OCI-LY3 (cell line): ENCODE measurements at regions not wholly inside any gene's neighbourhood (a gene's known extent, or its start where the extent isn't known, plus 50 kb on each side); places are given as distances from the start of the nearest gene placed in this dataset.

Experiments used
- H2AFZ ChIP-seq: fragments of 200-600, 300-600 bp; shearing (Covaris generic); 2 replicates; pipeline ENCODE4 v1.6.0; 2014; ENCODE audit warnings: antibody characterized with exemption, low read depth, low read length
- H3K27ac ChIP-seq: fragments of 200-600, 300-600 bp; sonication (generic); 2 replicates; pipeline ENCODE4 v1.5.1; 2014; ENCODE audit warnings: mild to moderate bottlenecking, low read length, moderate library complexity, mixed read lengths
- H3K27me3 ChIP-seq: fragments of 200-600, 300-600 bp; sonication (generic); 2 replicates; pipeline ENCODE4 v1.6.1; 2014; ENCODE audit warnings: low read depth, low read length, mixed read lengths
- H3K36me3 ChIP-seq: fragments of 200-600, 300-600 bp; sonication (generic); replicated peaks from 2 replicates; pipeline ENCODE3; 2014; ENCODE audit warnings: low read depth, low read length, mixed read lengths
- H3K4me1 ChIP-seq: fragments of 300-600, 200-600 bp; sonication (generic); 2 replicates; pipeline ENCODE4 v1.6.1; 2014; ENCODE audit warnings: low read length, mixed read lengths
- H3K4me2 ChIP-seq: fragments of 200-600, 300-600 bp; sonication (generic); 2 replicates; pipeline ENCODE4 v1.6.1; 2014; ENCODE audit warnings: low read length, mixed read lengths
- H3K4me3 ChIP-seq: fragments of 300-600, 200-600 bp; sonication (generic); 2 replicates; pipeline ENCODE4 v1.5.1; 2014; ENCODE audit warnings: antibody characterized with exemption, mild to moderate bottlenecking, low read length, moderate library complexity
- H3K79me2 ChIP-seq: fragments of 300-600, 200-600 bp; shearing (Covaris generic); 2 replicates; pipeline ENCODE4 v1.6.1; 2014; ENCODE audit warnings: mild to moderate bottlenecking, low read length, mixed read lengths
- H3K9ac ChIP-seq: fragments of 300-600, 200-600 bp; shearing (Covaris generic); 2 replicates; pipeline ENCODE4 v1.6.0; 2014; ENCODE audit warnings: mild to moderate bottlenecking, low read length, moderate library complexity
- H3K9me3 ChIP-seq: fragments of 200-600, 300-600 bp; shearing (Covaris generic); 2 replicates; pipeline ENCODE4 v1.6.1; 2014; ENCODE audit warnings: low read length, mixed read lengths; ENCODE audit not compliant: insufficient read depth
- H4K20me1 ChIP-seq: fragments of 200-600, 300-600 bp; sonication (generic); 2 replicates; pipeline ENCODE4 v1.6.1; 2016; ENCODE audit warnings: low read length, mixed read lengths; ENCODE audit not compliant: insufficient read depth
- EZH2phosphoT487 ChIP-seq: fragments of 200-600 bp; shearing (Covaris generic); IDR thresholded peaks from 2 replicates; pipeline ENCODE4 v1.6.1; 2018; ENCODE audit warnings: antibody characterized with exemption, mixed run types, low read depth
- TF ChIP-seq, protein P1 (sequence below): fragments of 200-600, 300-600 bp; sonication (generic); IDR thresholded peaks from 2 replicates; pipeline ENCODE4 v1.5.1; 2014; ENCODE audit warnings: antibody characterized with exemption, low read length, low read depth

- no peaks in the 10 kb centered on the region for H3K4me1 ChIP-seq
- no peak overlapping the region for H2AFZ ChIP-seq
- H3K9me3 ChIP-seq, result no peaks in the 10 kb centered on the region
- H3K4me3 ChIP-seq, result no peak overlapping the region
- TF ChIP-seq, protein P1, sequence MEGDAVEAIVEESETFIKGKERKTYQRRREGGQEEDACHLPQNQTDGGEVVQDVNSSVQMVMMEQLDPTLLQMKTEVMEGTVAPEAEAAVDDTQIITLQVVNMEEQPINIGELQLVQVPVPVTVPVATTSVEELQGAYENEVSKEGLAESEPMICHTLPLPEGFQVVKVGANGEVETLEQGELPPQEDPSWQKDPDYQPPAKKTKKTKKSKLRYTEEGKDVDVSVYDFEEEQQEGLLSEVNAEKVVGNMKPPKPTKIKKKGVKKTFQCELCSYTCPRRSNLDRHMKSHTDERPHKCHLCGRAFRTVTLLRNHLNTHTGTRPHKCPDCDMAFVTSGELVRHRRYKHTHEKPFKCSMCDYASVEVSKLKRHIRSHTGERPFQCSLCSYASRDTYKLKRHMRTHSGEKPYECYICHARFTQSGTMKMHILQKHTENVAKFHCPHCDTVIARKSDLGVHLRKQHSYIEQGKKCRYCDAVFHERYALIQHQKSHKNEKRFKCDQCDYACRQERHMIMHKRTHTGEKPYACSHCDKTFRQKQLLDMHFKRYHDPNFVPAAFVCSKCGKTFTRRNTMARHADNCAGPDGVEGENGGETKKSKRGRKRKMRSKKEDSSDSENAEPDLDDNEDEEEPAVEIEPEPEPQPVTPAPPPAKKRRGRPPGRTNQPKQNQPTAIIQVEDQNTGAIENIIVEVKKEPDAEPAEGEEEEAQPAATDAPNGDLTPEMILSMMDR, result no peak
- no peak for TF ChIP-seq EZH2phosphoT487
- no peak overlapping the region for H3K9ac ChIP-seq
- H4K20me1 ChIP-seq, result no peaks in the 10 kb centered on the region
- no peak overlapping the region for H3K27ac ChIP-seq
- H3K36me3 ChIP-seq, result no peaks in the 10 kb centered on the region
- H3K27me3 ChIP-seq, result peaks cover 17% of the 10 kb centered on the region; the same call in 1 of the 2 replicates
- H3K4me2 ChIP-seq, result no peak overlapping the region
- H3K79me2 ChIP-seq, result no peaks in the 10 kb centered on the region
Measured at GRCh38 chr12:125311050-125311449, 245.8 kb downstream of the AACS start.

- H2AFZ ChIP-seq, result no peak overlapping the region
- no peaks in the 10 kb centered on the region for H4K20me1 ChIP-seq
- no peak overlapping the region for H3K4me3 ChIP-seq
- H3K9ac ChIP-seq, result no peak overlapping the region
- H3K27ac ChIP-seq, result no peak overlapping the region
- H3K4me1 ChIP-seq, result no peaks in the 10 kb centered on the region
- peaks cover 8% of the 10 kb centered on the region; the same call in 1 of the 2 replicates for H3K27me3 ChIP-seq
- no peaks in the 10 kb centered on the region for H3K36me3 ChIP-seq
- H3K9me3 ChIP-seq, result no peaks in the 10 kb centered on the region
- TF ChIP-seq, protein P1, result no peak
- TF ChIP-seq EZH2phosphoT487, result no peak
- no peak overlapping the region for H3K4me2 ChIP-seq
- no peaks in the 10 kb centered on the region for H3K79me2 ChIP-seq
Measured at GRCh38 chr12:125312471-125312870, 247.2 kb downstream of the AACS start.

GRCh38 chr12:125314051-125314755, 249.0 kb downstream of the AACS start:
- Histone ChIP-seq H4K20me1 (no peaks in the 10 kb centered on the region), H2AFZ (no peak overlapping the region), H3K4me3 (no peak overlapping the region), H3K36me3 (no peaks in the 10 kb centered on the region), H3K79me2 (no peaks in the 10 kb centered on the region), H3K27ac (no peak overlapping the region), H3K4me1 (no peaks in the 10 kb centered on the region), H3K9ac (no peak overlapping the region), H3K27me3 (peaks cover 8% of the 10 kb centered on the region; the same call in 1 of the 2 replicates), H3K9me3 (no peaks in the 10 kb centered on the region), H3K4me2 (no peak overlapping the region)
- TF ChIP-seq, protein P1, result no peak
- no peak for TF ChIP-seq EZH2phosphoT487

- Histone ChIP-seq H4K20me1 (no peaks in the 10 kb centered on the region), H3K4me2 (no peak overlapping the region), H3K4me3 (no peak overlapping the region), H3K27me3 (peaks cover 8% of the 10 kb centered on the region; the same call in 1 of the 2 replicates), H3K79me2 (no peaks in the 10 kb centered on the region), H3K9ac (no peak overlapping the region), H3K4me1 (no peaks in the 10 kb centered on the region), H3K36me3 (no peaks in the 10 kb centered on the region), H3K9me3 (no peaks in the 10 kb centered on the region), H2AFZ (no peak overlapping the region), H3K27ac (no peak overlapping the region)
- TF ChIP-seq EZH2phosphoT487, result no peak
- TF ChIP-seq, protein P1, result no peak
Measured at GRCh38 chr12:125315771-125316170, 250.5 kb downstream of the AACS start.
